Gastroesophageal sphincter (tissue), 4 donors: ENCODE measurements at regions not wholly inside any gene's neighbourhood (a gene's known extent, or its start where the extent isn't known, plus 50 kb on each side); places are given as distances from the start of the nearest gene placed in this dataset.

Experiments
- ATAC-seq: fragments of 150-250 bp; one replicate; pipeline ENCODE4 v1.9.1; 2016; ENCODE audit warnings: mild to moderate bottlenecking, moderate library complexity
- H3K27ac ChIP-seq, 4 donors: fragments of 200-600 bp; sonication (generic) in 3 of 4; 1 replicate in 3 of 4; 2 replicates in 1 of 4; pipeline ENCODE4 v1.5.1; 2016 to 2019
- H3K27me3 ChIP-seq: fragments of 200-600 bp; sonication (generic); one replicate; pipeline ENCODE4 v1.5.1; 2019
- H3K36me3 ChIP-seq, 2 donors: fragments of 200-600 bp; sonication (generic); one replicate each; pipeline ENCODE4 v1.5.1; 2019; ENCODE audit warnings: control low read depth in 1 of 2
- H3K4me1 ChIP-seq, 3 donors: fragments of 200-600 bp; sonication (generic); 1 replicate in 2 of 3; 2 replicates in 1 of 3; pipeline ENCODE4 v1.5.1; 2016 to 2019; ENCODE audit warnings: control low read depth in 2 of 3
- H3K4me3 ChIP-seq, 2 donors: fragments of 200-600 bp; sonication (generic); one replicate each; pipeline ENCODE4 v1.5.1; 2019; ENCODE audit warnings: mild to moderate bottlenecking in 1 of 2, moderate library complexity in 1 of 2
- H3K9me3 ChIP-seq, 3 donors: fragments of 200-600 bp; sonication (generic); one replicate each; pipeline ENCODE4 v1.5.1; 2017 to 2019; ENCODE audit warnings: control low read depth in 2 of 3
- EP300 ChIP-seq: sonication (generic); formaldehyde crosslinking; IDR thresholded peaks from one replicate; pipeline ENCODE4 v1.6.1; 2017; ENCODE audit warnings: antibody characterized with exemption, mild to moderate bottlenecking
- POLR2A ChIP-seq, 2 donors: fragments of 450-650 bp; IDR thresholded peaks; one replicate each; pipeline ENCODE4 v1.6.1; 2017; ENCODE audit warnings: antibody characterized with exemption in 2 of 2, mild to moderate bottlenecking in 2 of 2, moderate library complexity in 1 of 2
- POLR2AphosphoS5 ChIP-seq: sonication (generic); formaldehyde crosslinking; IDR thresholded peaks from one replicate; pipeline ENCODE4 v1.6.1; 2017; ENCODE audit warnings: antibody characterized with exemption
- WGBS, 2 donors: methylation state at CpG; one replicate each; pipeline ENCODE4 v1.1.5; 2018; ENCODE audit warnings: low coverage in 1 of 2; 5-methylcytosine and 5-hydroxymethylcytosine counted together
- TF ChIP-seq, protein P1 (sequence below), 4 experiments: fragments of 200-600 bp in 2 of 4; fragments of 450-650 bp in 2 of 4; sonication (generic) in 1 of 4; IDR thresholded peaks; one replicate each; pipeline ENCODE4 v1.5.1; 2017 to 2019; ENCODE audit warnings: antibody characterized with exemption in 4 of 4, mild to moderate bottlenecking in 2 of 4, moderate library complexity in 2 of 4

GRCh38 chr5:103889500-103890209 lies 327.1 kb upstream of the NUDT12 start:
- Histone ChIP-seq H3K4me1 (no peaks in the 10 kb centered on the region), H3K9me3 (no peaks in the 10 kb centered on the region), H3K27me3 (no peaks in the 10 kb centered on the region), H3K27ac (no peak overlapping the region), H3K36me3 (no peaks in the 10 kb centered on the region), H3K4me3 (no peak overlapping the region)
- TF ChIP-seq, protein P1, sequence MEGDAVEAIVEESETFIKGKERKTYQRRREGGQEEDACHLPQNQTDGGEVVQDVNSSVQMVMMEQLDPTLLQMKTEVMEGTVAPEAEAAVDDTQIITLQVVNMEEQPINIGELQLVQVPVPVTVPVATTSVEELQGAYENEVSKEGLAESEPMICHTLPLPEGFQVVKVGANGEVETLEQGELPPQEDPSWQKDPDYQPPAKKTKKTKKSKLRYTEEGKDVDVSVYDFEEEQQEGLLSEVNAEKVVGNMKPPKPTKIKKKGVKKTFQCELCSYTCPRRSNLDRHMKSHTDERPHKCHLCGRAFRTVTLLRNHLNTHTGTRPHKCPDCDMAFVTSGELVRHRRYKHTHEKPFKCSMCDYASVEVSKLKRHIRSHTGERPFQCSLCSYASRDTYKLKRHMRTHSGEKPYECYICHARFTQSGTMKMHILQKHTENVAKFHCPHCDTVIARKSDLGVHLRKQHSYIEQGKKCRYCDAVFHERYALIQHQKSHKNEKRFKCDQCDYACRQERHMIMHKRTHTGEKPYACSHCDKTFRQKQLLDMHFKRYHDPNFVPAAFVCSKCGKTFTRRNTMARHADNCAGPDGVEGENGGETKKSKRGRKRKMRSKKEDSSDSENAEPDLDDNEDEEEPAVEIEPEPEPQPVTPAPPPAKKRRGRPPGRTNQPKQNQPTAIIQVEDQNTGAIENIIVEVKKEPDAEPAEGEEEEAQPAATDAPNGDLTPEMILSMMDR (IDR thresholded peaks at IDR 0.05) = no peak
- TF ChIP-seq POLR2A (IDR thresholded peaks at IDR 0.05) (no peak), EP300 (no peak), POLR2AphosphoS5 (no peak)
- WGBS, 2 donors = 69 to 79% methylated on average over 2 of the region's 2 CpGs
- ATAC-seq = no peak

- H3K36me3 ChIP-seq = no peaks in the 10 kb centered on the region
- H3K4me3 ChIP-seq = no peak overlapping the region
- no peaks in the 10 kb centered on the region for H3K27me3 ChIP-seq
- H3K9me3 ChIP-seq = no peaks in the 10 kb centered on the region
- H3K27ac ChIP-seq = no peak overlapping the region
- H3K4me1 ChIP-seq = no peaks in the 10 kb centered on the region
- TF ChIP-seq POLR2A (IDR thresholded peaks at IDR 0.05) (no peak), EP300 (no peak), POLR2AphosphoS5 (no peak)
- TF ChIP-seq, protein P1 (IDR thresholded peaks at IDR 0.05) = no peak
- WGBS, 2 donors = 77 to 87% methylated on average over 2 to 3 of the region's 3 CpGs
- no peak for ATAC-seq
These were observed 324.2 kb upstream of the NUDT12 start for GRCh38 chr5:103886826-103887225.

- H3K27me3 ChIP-seq = no peaks in the 10 kb centered on the region
- WGBS, 2 donors = 90 to 100% methylated on average over 1 of the region's 1 CpG
- H3K4me1 ChIP-seq = no peaks in the 10 kb centered on the region
- ATAC-seq = no peak
- H3K4me3 ChIP-seq = no peak overlapping the region
- H3K27ac ChIP-seq = no peak overlapping the region
- H3K36me3 ChIP-seq = no peaks in the 10 kb centered on the region
- H3K9me3 ChIP-seq = peaks cover 0 to 2% (median 0%) of the 10 kb centered on the region in 3 donors
- TF ChIP-seq, protein P1 (IDR thresholded peaks at IDR 0.05) = no peak
- TF ChIP-seq POLR2A (IDR thresholded peaks at IDR 0.05) (no peak), EP300 (no peak), POLR2AphosphoS5 (no peak)
These were observed 320.6 kb upstream of the NUDT12 start for GRCh38 chr5:103883143-103883542.

DNA sequence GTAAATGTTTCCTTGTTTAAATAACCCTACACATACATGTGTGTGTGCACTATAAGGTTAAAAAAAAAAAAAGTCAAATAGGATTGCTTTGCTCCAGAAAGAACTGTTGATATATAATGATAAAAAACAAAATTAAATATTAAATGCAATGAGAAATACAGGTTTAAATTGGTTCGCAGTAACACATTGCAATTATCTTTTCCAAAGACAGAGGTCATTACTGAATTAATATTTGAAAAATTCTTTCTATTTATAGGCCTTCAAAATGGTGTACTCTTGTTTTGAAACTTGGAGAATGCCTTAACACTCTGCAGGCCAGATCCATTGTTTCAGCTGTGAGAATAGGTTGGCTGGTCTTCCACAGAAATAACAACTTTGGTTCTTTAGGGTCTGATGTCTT lies 319.0 kb upstream of the NUDT12 start:
- Histone ChIP-seq H3K4me3 (no peak overlapping the region), H3K9me3 (peaks cover 0 to 7% (median 0%) of the 10 kb centered on the region in 3 donors), H3K27me3 (no peaks in the 10 kb centered on the region), H3K4me1 (no peaks in the 10 kb centered on the region), H3K27ac (no peak overlapping the region), H3K36me3 (no peaks in the 10 kb centered on the region)
- ATAC-seq = no peak
- WGBS, 2 donors = 73 to 91% methylated on average over 1 of the region's 1 CpG
- TF ChIP-seq POLR2A (IDR thresholded peaks at IDR 0.05) = no peak
- TF ChIP-seq POLR2AphosphoS5 = no peak
- TF ChIP-seq, protein P1 (IDR thresholded peaks at IDR 0.05) = no peak
- no peak for TF ChIP-seq EP300
